ENCODE measurements at regions not wholly inside any gene's neighbourhood (a gene's known extent, or its start where the extent isn't known, plus 50 kb on each side); places are given as distances from the start of the nearest gene placed in this dataset.

DNA sequence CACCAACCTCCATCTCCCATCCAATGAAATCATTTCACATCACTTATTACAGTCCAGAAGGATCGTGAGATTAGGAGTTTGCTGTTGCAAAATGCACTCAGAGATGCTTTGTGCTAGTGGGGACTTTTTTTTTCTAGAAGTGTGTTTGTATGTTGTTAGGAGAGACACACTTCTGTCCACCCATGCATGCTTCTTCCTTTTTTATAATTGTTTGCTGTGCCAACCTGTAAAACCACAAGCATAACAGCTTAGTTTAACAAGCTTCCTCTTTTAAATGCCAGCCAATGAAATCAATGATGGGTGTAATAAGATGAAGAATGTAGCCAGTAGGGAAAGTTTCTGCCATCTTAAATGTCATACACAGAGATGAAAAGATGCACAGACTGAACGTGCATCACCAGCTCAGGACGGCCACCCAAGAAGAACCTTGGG, 305.6 kb upstream of the STT3B start:
- no peak for TF ChIP-seq CTCF (IDR thresholded peaks at IDR 0.05)
- no peak for TF ChIP-seq POLR2AphosphoS5 (IDR thresholded peaks at IDR 0.05)
- no peak for TF ChIP-seq EP300 (IDR thresholded peaks at IDR 0.05)
- no peak for TF ChIP-seq POLR2A (IDR thresholded peaks at IDR 0.05)
